ENCODE measurements at regions not wholly inside any gene's neighbourhood (a gene's known extent, or its start where the extent isn't known, plus 50 kb on each side); places are given as distances from the start of the nearest gene placed in this dataset.

- TF ChIP-seq CTCF (IDR thresholded peaks at IDR 0.05; ENCODE audit: low read depth, low read length, poor library complexity, severe bottlenecking) = no peak
- no peak for TF ChIP-seq EZH2phosphoT487 (IDR thresholded peaks at IDR 0.05; ENCODE audit: borderline replicate concordance, low read length)
These were observed 64.2 kb upstream of the TTC29 start for GRCh38 chr4:147009875-147010274.

All from DOHH2 (cell line).